Right lobe of liver (tissue), 4 donors: ENCODE measurements at regions not wholly inside any gene's neighbourhood (a gene's known extent, or its start where the extent isn't known, plus 50 kb on each side); places are given as distances from the start of the nearest gene placed in this dataset.

Source experiments
- CTCF ChIP-seq, 4 donors: fragments of 200-600 bp in 3 of 4; fragments of 450-650 bp in 1 of 4; IDR thresholded peaks; one replicate each; pipeline versions ENCODE4 v1.5.1 to v1.8.0; 2016 to 2022; ENCODE audit warnings: antibody characterized with exemption in 4 of 4, mild to moderate bottlenecking in 2 of 4
- POLR2A ChIP-seq: fragments of 450-650 bp; IDR thresholded peaks from one replicate; pipeline ENCODE4 v1.6.1; 2017; ENCODE audit warnings: antibody characterized with exemption, mild to moderate bottlenecking
- donor health status: DM: no; HTN: no; CAD: no.
- donor health status: DM: no; HTN: no; CAD: no.
- donor health status: DM: no; HTN: yes; CAD: no.

GRCh38 chr6:114453737-114454276, 111.0 kb upstream of the HS3ST5 start:
- no peak for TF ChIP-seq CTCF (IDR thresholded peaks at IDR 0.05)
- TF ChIP-seq POLR2A = no peak
